GM23338 (cell line): ENCODE measurements at regions not wholly inside any gene's neighbourhood (a gene's known extent, or its start where the extent isn't known, plus 50 kb on each side); places are given as distances from the start of the nearest gene placed in this dataset.

Source experiments
- ATAC-seq: fragments of 200-7000 bp; cut with Tn5 transposase; 3 replicates; pipeline ENCODE4 v1.9.1; 2020
- DNase-seq: peaks from one replicate; pipeline ENCODE4 v3.0.0-alpha.2; 2015; ENCODE audit warnings: low spot score
- H2AFZ ChIP-seq: fragments of 200-600 bp; sonication (generic); 2 replicates; pipeline ENCODE4 v1.8.0; 2016; ENCODE audit warnings: antibody characterized with exemption, mild to moderate bottlenecking, moderate library complexity
- H3F3A ChIP-seq: fragments of 200-600 bp; sonication (generic); replicated peaks from 2 replicates; pipeline ENCODE4 v1.8.0; 2017; ENCODE audit warnings: antibody characterized with exemption, mixed run types, low read depth
- H3K27ac ChIP-seq: fragments of 200-600 bp; sonication (generic); 2 replicates; pipeline ENCODE4 v1.6.1; 2016; ENCODE audit warnings: low read depth
- H3K27me3 ChIP-seq: fragments of 200-600 bp; sonication (generic); 2 replicates; pipeline ENCODE4 v1.8.0; 2016; ENCODE audit warnings: mild to moderate bottlenecking, mixed run types, moderate library complexity; ENCODE audit not compliant: insufficient read depth
- H3K36me3 ChIP-seq: fragments of 200-600 bp; sonication (generic); 2 replicates; pipeline ENCODE4 v1.8.0; 2016; ENCODE audit warnings: mild to moderate bottlenecking; ENCODE audit not compliant: insufficient read depth
- H3K4me1 ChIP-seq: fragments of 200-600 bp; sonication (generic); 2 replicates; pipeline ENCODE4 v1.8.0; 2016; ENCODE audit warnings: mild to moderate bottlenecking, moderate library complexity; ENCODE audit not compliant: insufficient read depth
- H3K4me2 ChIP-seq: fragments of 200-600 bp; sonication (generic); 2 replicates; pipeline ENCODE4 v1.7.1; 2017; ENCODE audit warnings: mixed run types
- H3K4me3 ChIP-seq: fragments of 200-600 bp; sonication (generic); 2 replicates; pipeline ENCODE4 v1.6.1; 2016; ENCODE audit warnings: mixed run types
- H3K79me2 ChIP-seq: fragments of 200-600 bp; sonication (generic); replicated peaks from 2 replicates; pipeline ENCODE4 v1.8.0; 2017; ENCODE audit warnings: mild to moderate bottlenecking; ENCODE audit not compliant: insufficient read depth
- H3K9me2 ChIP-seq: fragments of 200-600 bp; sonication (generic); 2 replicates; pipeline ENCODE4 v1.8.0; 2017; ENCODE audit not compliant: insufficient read depth
- H4K20me1 ChIP-seq: fragments of 200-600 bp; sonication (generic); replicated peaks from 2 replicates; pipeline ENCODE4 v1.8.0; 2017; ENCODE audit warnings: mild to moderate bottlenecking; ENCODE audit not compliant: insufficient read depth
- H3K27ac Mint-ChIP-seq: 2 replicates; pipeline ENCODE4 v1.8.0; 2020; ENCODE audit warnings: inconsistent platforms, mild to moderate bottlenecking, moderate library complexity, mixed read lengths
- H3K27me3 Mint-ChIP-seq: 3 replicates; pipeline ENCODE4 v1.8.0; 2022; ENCODE audit warnings: low read depth, mild to moderate bottlenecking, moderate library complexity, mixed read lengths, inconsistent platforms; ENCODE audit not compliant: insufficient read depth, poor library complexity
- H3K36me3 Mint-ChIP-seq: 3 replicates; pipeline ENCODE4 v1.8.0; 2021; ENCODE audit warnings: low read depth, mild to moderate bottlenecking, inconsistent platforms, moderate library complexity, mixed read lengths
- H3K4me1 Mint-ChIP-seq: 3 replicates; pipeline ENCODE4 v1.8.0; 2020; ENCODE audit warnings: mild to moderate bottlenecking, inconsistent platforms, mixed read lengths
- H3K4me3 Mint-ChIP-seq: 3 replicates; pipeline ENCODE4 v1.8.0; 2021; ENCODE audit warnings: moderate library complexity, mild to moderate bottlenecking, inconsistent platforms, mixed read lengths
- H3K9me3 Mint-ChIP-seq: 3 replicates; pipeline ENCODE4 v1.8.0; 2020; ENCODE audit warnings: moderate library complexity, mild to moderate bottlenecking, inconsistent platforms, mixed read lengths
- CREB1 ChIP-seq: fragments of 250-450 bp; sonication (Bioruptor Pico); IDR thresholded peaks from 2 replicates; pipeline ENCODE4 v1.5.0; 2020; ENCODE audit warnings: low read depth, mild to moderate bottlenecking, moderate library complexity
- CTCF ChIP-seq, 2 experiments: fragments of 200-600 bp in 1 of 2; sonication (generic) in 1 of 2; conservative IDR thresholded peaks; 2 replicates each; pipeline versions ENCODE4 v1.5.1 to v1.6.1; 2016 to 2017; ENCODE audit warnings: antibody characterized with exemption in 2 of 2, low read depth in 2 of 2, mild to moderate bottlenecking in 2 of 2, moderate library complexity in 1 of 2
- ETS1 ChIP-seq: IDR thresholded peaks from 2 replicates; pipeline ENCODE4 v1.6.1; 2016; ENCODE audit warnings: antibody characterized with exemption
- EZH2 ChIP-seq: fragments of 200-600 bp; sonication (generic); IDR thresholded peaks from one replicate; pipeline ENCODE4 v1.8.0; 2017; ENCODE audit warnings: antibody characterized with exemption, mild to moderate bottlenecking, low read depth; ENCODE audit not compliant: unreplicated experiment
- EZH2phosphoT487 ChIP-seq: fragments of 200-600 bp; sonication (generic); IDR thresholded peaks from one replicate; pipeline ENCODE4 v1.8.1; 2018; ENCODE audit warnings: antibody characterized with exemption; ENCODE audit not compliant: unreplicated experiment
- JUNB ChIP-seq: IDR thresholded peaks from one replicate; pipeline ENCODE4 v1.6.1; 2016; ENCODE audit warnings: antibody characterized with exemption; ENCODE audit not compliant: unreplicated experiment
- NANOG ChIP-seq: IDR thresholded peaks from 2 replicates; pipeline ENCODE4 v1.6.1; 2016; ENCODE audit warnings: antibody characterized with exemption, borderline replicate concordance
- ZNF114 ChIP-seq: fragments of 250-450 bp; sonication (Bioruptor Pico); IDR thresholded peaks from 2 replicates; pipeline ENCODE4 v1.5.0; 2020; ENCODE audit warnings: mild to moderate bottlenecking, moderate library complexity
- ZNF331 ChIP-seq: fragments of 250-450 bp; sonication (Bioruptor Pico); IDR thresholded peaks from 2 replicates; pipeline ENCODE4 v1.5.0; 2020; ENCODE audit warnings: low read depth, mild to moderate bottlenecking, moderate library complexity
- ZNF462 ChIP-seq: fragments of 250-450 bp; sonication (Bioruptor Pico); IDR thresholded peaks from 2 replicates; pipeline ENCODE4 v1.5.0; 2020; ENCODE audit warnings: mild to moderate bottlenecking, moderate library complexity
- TF ChIP-seq, protein P1 (sequence below): IDR thresholded peaks from one replicate; pipeline ENCODE4 v1.6.1; 2018; ENCODE audit warnings: antibody characterized with exemption; ENCODE audit not compliant: unreplicated experiment

DNA sequence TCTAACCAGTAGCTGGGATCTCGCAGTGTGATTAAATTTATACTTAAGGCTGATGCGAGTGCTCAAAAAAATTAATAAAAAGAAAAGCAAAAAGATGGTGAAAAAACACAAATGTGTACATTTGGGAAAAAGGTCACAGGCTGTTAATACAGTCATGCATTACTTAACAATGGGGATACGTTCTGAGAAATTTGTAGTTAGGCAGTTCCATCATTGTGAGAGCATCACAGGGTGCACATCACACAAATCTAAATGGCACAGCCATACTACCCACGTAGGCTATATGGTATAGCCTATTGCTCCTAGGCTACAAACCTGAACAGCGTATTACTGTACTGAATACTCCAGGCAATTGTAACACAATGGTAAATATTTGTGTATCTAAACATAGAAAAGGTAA lies 142.4 kb upstream of the MYOCD start (continued):
- no peak for TF ChIP-seq ZNF462 (CRISPR knock-in tag)

DNA sequence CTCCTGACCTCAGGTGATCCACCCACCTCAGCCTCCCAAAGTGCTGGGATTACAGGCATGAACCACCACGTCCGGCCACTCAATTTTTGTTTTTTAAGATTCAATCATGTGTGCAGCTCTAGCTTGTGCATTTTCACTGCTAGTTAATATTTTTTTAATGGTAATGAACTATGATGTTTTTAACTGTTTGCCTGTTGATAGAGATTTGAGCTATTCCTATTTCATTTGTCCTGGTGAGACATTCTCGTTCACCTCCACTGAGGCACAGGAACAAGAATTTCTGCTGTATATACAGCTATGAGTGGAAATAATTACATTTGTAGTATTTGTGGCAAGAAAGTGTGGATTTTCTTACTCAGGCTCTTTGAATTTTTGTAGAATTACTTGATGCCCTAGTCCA lies 137.7 kb upstream of the MYOCD start:
- no peak for DNase-seq
- H3K9me3 Mint-ChIP-seq = no peaks in the 10 kb centered on the region
- no peaks in the 10 kb centered on the region for H3K27me3 Mint-ChIP-seq
- no peak overlapping the region for H3K27ac Mint-ChIP-seq
- no peak overlapping the region for H3K4me3 Mint-ChIP-seq
- Histone ChIP-seq H2AFZ (no peak overlapping the region), H3K9me2 (no peaks in the 10 kb centered on the region), H4K20me1 (no peaks in the 10 kb centered on the region), H3K4me3 (no peak overlapping the region), H3K4me2 (no peak overlapping the region), H3K27ac (no peak overlapping the region), H3K36me3 (no peaks in the 10 kb centered on the region), H3K79me2 (no peaks in the 10 kb centered on the region), H3K4me1 (0 out of 2 replicates have a peak, but pooled peaks cover 2% of the 10 kb centered on the region), H3K27me3 (no peaks in the 10 kb centered on the region), H3F3A (no peaks in the 10 kb centered on the region)
- no peaks in the 10 kb centered on the region for H3K36me3 Mint-ChIP-seq
- no peak for ATAC-seq
- peaks cover 6% of the 10 kb centered on the region; the same call in 2 of the 3 replicates for H3K4me1 Mint-ChIP-seq
- TF ChIP-seq CTCF (conservative IDR thresholded peaks at IDR 0.05; ENCODE audit: low read depth in 2 of 2) (no peak), EZH2 (no peak), ETS1 (no peak), ZNF114 (CRISPR knock-in tag) (no peak), NANOG (no peak), CREB1 (CRISPR knock-in tag) (no peak), JUNB (no peak), EZH2phosphoT487 (no peak), ZNF331 (CRISPR knock-in tag) (no peak)
- TF ChIP-seq, protein P1, sequence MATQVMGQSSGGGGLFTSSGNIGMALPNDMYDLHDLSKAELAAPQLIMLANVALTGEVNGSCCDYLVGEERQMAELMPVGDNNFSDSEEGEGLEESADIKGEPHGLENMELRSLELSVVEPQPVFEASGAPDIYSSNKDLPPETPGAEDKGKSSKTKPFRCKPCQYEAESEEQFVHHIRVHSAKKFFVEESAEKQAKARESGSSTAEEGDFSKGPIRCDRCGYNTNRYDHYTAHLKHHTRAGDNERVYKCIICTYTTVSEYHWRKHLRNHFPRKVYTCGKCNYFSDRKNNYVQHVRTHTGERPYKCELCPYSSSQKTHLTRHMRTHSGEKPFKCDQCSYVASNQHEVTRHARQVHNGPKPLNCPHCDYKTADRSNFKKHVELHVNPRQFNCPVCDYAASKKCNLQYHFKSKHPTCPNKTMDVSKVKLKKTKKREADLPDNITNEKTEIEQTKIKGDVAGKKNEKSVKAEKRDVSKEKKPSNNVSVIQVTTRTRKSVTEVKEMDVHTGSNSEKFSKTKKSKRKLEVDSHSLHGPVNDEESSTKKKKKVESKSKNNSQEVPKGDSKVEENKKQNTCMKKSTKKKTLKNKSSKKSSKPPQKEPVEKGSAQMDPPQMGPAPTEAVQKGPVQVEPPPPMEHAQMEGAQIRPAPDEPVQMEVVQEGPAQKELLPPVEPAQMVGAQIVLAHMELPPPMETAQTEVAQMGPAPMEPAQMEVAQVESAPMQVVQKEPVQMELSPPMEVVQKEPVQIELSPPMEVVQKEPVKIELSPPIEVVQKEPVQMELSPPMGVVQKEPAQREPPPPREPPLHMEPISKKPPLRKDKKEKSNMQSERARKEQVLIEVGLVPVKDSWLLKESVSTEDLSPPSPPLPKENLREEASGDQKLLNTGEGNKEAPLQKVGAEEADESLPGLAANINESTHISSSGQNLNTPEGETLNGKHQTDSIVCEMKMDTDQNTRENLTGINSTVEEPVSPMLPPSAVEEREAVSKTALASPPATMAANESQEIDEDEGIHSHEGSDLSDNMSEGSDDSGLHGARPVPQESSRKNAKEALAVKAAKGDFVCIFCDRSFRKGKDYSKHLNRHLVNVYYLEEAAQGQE = no peak
